ENCODE measurements at regions not wholly inside any gene's neighbourhood (a gene's known extent, or its start where the extent isn't known, plus 50 kb on each side); places are given as distances from the start of the nearest gene placed in this dataset.

DNA sequence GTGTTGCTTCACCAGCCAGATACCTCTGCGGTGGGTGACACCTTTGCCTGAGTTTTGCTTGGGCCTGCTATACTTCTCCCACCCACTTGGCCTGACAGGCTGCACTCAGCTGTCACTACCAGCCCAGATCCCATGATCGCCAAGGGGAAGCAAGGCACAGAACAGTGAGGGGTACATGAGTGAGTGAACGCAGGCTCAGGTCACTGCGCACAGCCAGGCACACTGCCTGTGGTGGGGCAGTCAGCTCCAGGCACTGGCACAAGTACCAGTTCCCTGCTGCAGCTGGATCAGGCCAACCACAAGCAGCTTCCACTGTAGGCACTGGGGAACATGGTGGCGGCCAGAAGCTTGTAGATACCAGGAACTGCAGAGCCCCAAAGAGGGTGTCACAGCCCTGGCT lies 441.9 kb upstream of the GRM3 start:
- no peak overlapping the region for H3K27ac ChIP-seq (ENCODE audit: low read length in 2 of 2)
- Mint-ChIP-seq H3K27me3 (no peaks in the 10 kb centered on the region), H3K27ac (no peak overlapping the region), H3K9me3 (ENCODE audit: insufficient read depth) (no peaks in the 10 kb centered on the region), H3K4me3 (no peak overlapping the region), H3K4me1 (no peaks in the 10 kb centered on the region)
- H3K79me2 ChIP-seq (ENCODE audit: control insufficient read depth, insufficient read depth, low read length), result no peaks in the 10 kb centered on the region
- no peaks in the 10 kb centered on the region for H4K20me1 ChIP-seq (ENCODE audit: control insufficient read depth, insufficient read depth, low read length, poor library complexity, severe bottlenecking)
- ChIA-PET POLR2A (no interaction called here), CTCF (no interaction called here)
- no peak overlapping the region for H3K9ac ChIP-seq (ENCODE audit: low read length)
- no peak for ATAC-seq (ENCODE audit: low read depth)
- H3K9me3 ChIP-seq (ENCODE audit: control extremely low read depth in 1 of 3, control insufficient read depth in 2 of 3, insufficient read depth in 1 of 3, low read length in 2 of 3), result peaks cover 2 to 14% (median 2%) of the 10 kb centered on the region in 3 donors
- no peaks in the 10 kb centered on the region for H3K27me3 ChIP-seq (replicated peaks in 1 of 4; ENCODE audit: control extremely low read depth in 1 of 4, control insufficient read depth in 3 of 4, insufficient read depth in 4 of 4, low read length in 3 of 4)
- WGBS (ENCODE audit: insufficient coverage), result 96% methylated on average over 5 of the region's 5 CpGs
- H2AFZ ChIP-seq (ENCODE audit: insufficient read depth, low read depth, low read length, poor library complexity, severe bottlenecking), result no peak overlapping the region
- DNase-seq, result no peak
- no peaks in the 10 kb centered on the region for H3K36me3 ChIP-seq (replicated peaks in 1 of 2; ENCODE audit: control extremely low read depth in 1 of 2, control insufficient read depth in 1 of 2, extremely low read depth in 1 of 2, insufficient read depth in 2 of 2, low read length in 1 of 2)
- no peaks in the 10 kb centered on the region for H3K4me1 ChIP-seq (ENCODE audit: control insufficient read depth in 2 of 2, insufficient read depth in 2 of 2, low read length in 2 of 2)
- H3K4me3 ChIP-seq (ENCODE audit: control extremely low read depth in 1 of 5, extremely low read depth in 1 of 5, insufficient read depth in 1 of 5, low read depth in 2 of 5, low read length in 4 of 5), result no peak overlapping the region
- intact Hi-C loops (cut with micrococcal nuclease), result no loop called here
- TF ChIP-seq, protein P1, sequence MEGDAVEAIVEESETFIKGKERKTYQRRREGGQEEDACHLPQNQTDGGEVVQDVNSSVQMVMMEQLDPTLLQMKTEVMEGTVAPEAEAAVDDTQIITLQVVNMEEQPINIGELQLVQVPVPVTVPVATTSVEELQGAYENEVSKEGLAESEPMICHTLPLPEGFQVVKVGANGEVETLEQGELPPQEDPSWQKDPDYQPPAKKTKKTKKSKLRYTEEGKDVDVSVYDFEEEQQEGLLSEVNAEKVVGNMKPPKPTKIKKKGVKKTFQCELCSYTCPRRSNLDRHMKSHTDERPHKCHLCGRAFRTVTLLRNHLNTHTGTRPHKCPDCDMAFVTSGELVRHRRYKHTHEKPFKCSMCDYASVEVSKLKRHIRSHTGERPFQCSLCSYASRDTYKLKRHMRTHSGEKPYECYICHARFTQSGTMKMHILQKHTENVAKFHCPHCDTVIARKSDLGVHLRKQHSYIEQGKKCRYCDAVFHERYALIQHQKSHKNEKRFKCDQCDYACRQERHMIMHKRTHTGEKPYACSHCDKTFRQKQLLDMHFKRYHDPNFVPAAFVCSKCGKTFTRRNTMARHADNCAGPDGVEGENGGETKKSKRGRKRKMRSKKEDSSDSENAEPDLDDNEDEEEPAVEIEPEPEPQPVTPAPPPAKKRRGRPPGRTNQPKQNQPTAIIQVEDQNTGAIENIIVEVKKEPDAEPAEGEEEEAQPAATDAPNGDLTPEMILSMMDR (IDR thresholded peaks at IDR 0.05), result no peak
- no peak for TF ChIP-seq EZH2 (IDR thresholded peaks at IDR 0.05; ENCODE audit: borderline replicate concordance, insufficient read depth, low read depth, low read length, poor library complexity, severe bottlenecking)
- no peak overlapping the region for H3K4me2 ChIP-seq (replicated peaks; ENCODE audit: low read depth, low read length, poor library complexity, severe bottlenecking)

DNA sequence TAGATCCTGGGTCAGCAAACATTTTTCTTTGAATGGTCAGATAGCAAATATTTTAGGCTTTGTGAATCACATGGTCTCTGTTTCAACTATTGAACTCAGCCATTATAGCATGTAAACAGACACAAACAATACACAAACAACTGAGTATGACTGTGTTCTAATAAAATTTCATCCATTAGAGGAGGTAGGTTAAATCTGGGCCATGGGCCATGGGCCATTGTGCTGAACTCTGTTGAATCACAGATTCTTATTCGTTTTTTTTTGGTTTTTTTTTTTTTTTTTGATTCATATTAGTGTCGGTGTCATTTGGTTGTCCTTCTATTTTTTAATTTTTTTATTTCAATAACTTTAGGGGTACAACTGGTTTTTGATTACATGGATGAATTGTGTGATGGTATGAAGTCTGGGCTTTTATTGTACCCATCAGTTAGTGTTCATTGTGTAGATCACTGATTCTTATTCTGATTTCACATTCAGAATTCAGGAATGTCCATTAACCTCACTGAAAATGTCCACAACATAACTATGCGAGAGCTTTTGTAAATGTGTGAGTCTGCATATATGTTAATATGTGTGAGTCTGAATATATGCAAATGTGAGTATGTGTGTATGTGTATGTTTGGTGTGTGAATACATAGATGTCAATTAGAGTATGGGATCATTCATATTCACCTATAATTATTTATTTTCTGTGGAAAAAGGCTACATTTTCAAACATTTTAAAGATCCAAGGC lies 443.7 kb upstream of the GRM3 start:
- no peak for TF ChIP-seq EZH2 (IDR thresholded peaks at IDR 0.05; ENCODE audit: borderline replicate concordance, insufficient read depth, low read depth, low read length, poor library complexity, severe bottlenecking)
- TF ChIP-seq, protein P1 (IDR thresholded peaks at IDR 0.05), result no peak
- CTCF ChIA-PET, result no interaction called here
- no peak for ATAC-seq (ENCODE audit: low read depth)

More for the DNA sequence above, 443.7 kb upstream of the GRM3 start:
- Histone ChIP-seq H3K36me3 (replicated peaks in 1 of 2; ENCODE audit: control extremely low read depth in 1 of 2, control insufficient read depth in 1 of 2, extremely low read depth in 1 of 2, insufficient read depth in 2 of 2, low read length in 1 of 2) (no peaks in the 10 kb centered on the region), H3K79me2 (ENCODE audit: control insufficient read depth, insufficient read depth, low read length) (no peaks in the 10 kb centered on the region), H4K20me1 (ENCODE audit: control insufficient read depth, insufficient read depth, low read length, poor library complexity, severe bottlenecking) (no peaks in the 10 kb centered on the region), H3K4me2 (replicated peaks; ENCODE audit: low read depth, low read length, poor library complexity, severe bottlenecking) (no peak overlapping the region), H2AFZ (ENCODE audit: insufficient read depth, low read depth, low read length, poor library complexity, severe bottlenecking) (no peak overlapping the region), H3K4me1 (ENCODE audit: control insufficient read depth in 2 of 2, insufficient read depth in 2 of 2, low read length in 2 of 2) (no peaks in the 10 kb centered on the region), H3K9ac (ENCODE audit: low read length) (no peak overlapping the region), H3K9me3 (ENCODE audit: control extremely low read depth in 1 of 3, control insufficient read depth in 2 of 3, insufficient read depth in 1 of 3, low read length in 2 of 3) (peaks cover 2 to 14% (median 2%) of the 10 kb centered on the region in 3 donors), H3K4me3 (ENCODE audit: control extremely low read depth in 1 of 5, extremely low read depth in 1 of 5, insufficient read depth in 1 of 5, low read depth in 2 of 5, low read length in 4 of 5) (no peak overlapping the region), H3K27me3 (replicated peaks in 1 of 4; ENCODE audit: control extremely low read depth in 1 of 4, control insufficient read depth in 3 of 4, insufficient read depth in 4 of 4, low read length in 3 of 4) (no peaks in the 10 kb centered on the region), H3K27ac (ENCODE audit: low read length in 2 of 2) (no peak overlapping the region)
- DNase-seq, result no peak
- no peaks in the 10 kb centered on the region for H3K9me3 Mint-ChIP-seq (ENCODE audit: insufficient read depth)
- intact Hi-C loops (cut with micrococcal nuclease), result no loop called here
- H3K4me1 Mint-ChIP-seq, result no peaks in the 10 kb centered on the region
- WGBS (ENCODE audit: insufficient coverage), result no CpG with 5 or more reads among the region's 3 CpGs
- no peaks in the 10 kb centered on the region for H3K27me3 Mint-ChIP-seq
- POLR2A ChIA-PET, result no interaction called here
- H3K4me3 Mint-ChIP-seq, result no peak overlapping the region
- H3K27ac Mint-ChIP-seq, result no peak overlapping the region
